Right lung (tissue), 2 donors: ENCODE measurements at regions not wholly inside any gene's neighbourhood (a gene's known extent, or its start where the extent isn't known, plus 50 kb on each side); places are given as distances from the start of the nearest gene placed in this dataset.
A peak's percentile ranks its signal among the peaks of the same experiment; 100 is the strongest.

ENCODE experiments used
- DNase-seq, 2 donors: peaks; one replicate each; pipeline ENCODE4 v3.0.0-alpha.2; 2013

GRCh38 chr1:96361271-96361856 is 360.2 kb upstream of the PTBP2 start:
- no peak for DNase-seq

- DNase-seq = no peak
Observed at GRCh38 chr1:96361961-96362360, 359.6 kb upstream of the PTBP2 start.

- no peak for DNase-seq
Observed at GRCh38 chr1:96362623-96363022, 359.0 kb upstream of the PTBP2 start.

GRCh38 chr1:96363826-96364225 is 357.8 kb upstream of the PTBP2 start:
- DNase-seq = no peak

- no peak for DNase-seq
Observed at GRCh38 chr1:96364576-96364975, 357.0 kb upstream of the PTBP2 start.

GRCh38 chr1:96365076-96365475 is 356.5 kb upstream of the PTBP2 start:
- no peak for DNase-seq

GRCh38 chr1:96365596-96366390 is 355.8 kb upstream of the PTBP2 start:
- DNase-seq = no peak

GRCh38 chr1:96366516-96366915 is 355.1 kb upstream of the PTBP2 start:
- no peak for DNase-seq

- DNase-seq = no peak
Observed at GRCh38 chr1:96367791-96368190, 353.8 kb upstream of the PTBP2 start.

- no peak for DNase-seq
Observed at GRCh38 chr1:96370757-96371156, 350.8 kb upstream of the PTBP2 start.

GRCh38 chr1:96372881-96373280 is 348.7 kb upstream of the PTBP2 start:
- no peak for DNase-seq

- no peak for DNase-seq
Observed at GRCh38 chr1:96374076-96374762, 347.4 kb upstream of the PTBP2 start.

GRCh38 chr1:96376846-96377245 is 344.7 kb upstream of the PTBP2 start:
- DNase-seq = no peak

- no peak for DNase-seq
Observed at GRCh38 chr1:96384611-96385010, 337.0 kb upstream of the PTBP2 start.

- DNase-seq = no peak
Observed at GRCh38 chr1:96387785-96388184, 333.8 kb upstream of the PTBP2 start.

- DNase-seq = no peak
Observed at GRCh38 chr1:96388421-96389310, 332.9 kb upstream of the PTBP2 start.

- DNase-seq = no peak
Observed at GRCh38 chr1:96400089-96400488, 321.5 kb upstream of the PTBP2 start.

GRCh38 chr1:96409087-96409486 is 312.5 kb upstream of the PTBP2 start:
- no peak for DNase-seq

- DNase-seq = no peak
Observed at GRCh38 chr1:96409689-96410088, 311.9 kb upstream of the PTBP2 start.

GRCh38 chr1:96411006-96411405 is 310.6 kb upstream of the PTBP2 start:
- no peak for DNase-seq

- DNase-seq = no peak
Observed at GRCh38 chr1:96414598-96414997, 307.0 kb upstream of the PTBP2 start.

GRCh38 chr1:96416111-96416595 is 305.4 kb upstream of the PTBP2 start:
- DNase-seq = peak; percentile 16 to 20
